ENCODE measurements at regions not wholly inside any gene's neighbourhood (a gene's known extent, or its start where the extent isn't known, plus 50 kb on each side); places are given as distances from the start of the nearest gene placed in this dataset.
"Not testable (repeated sequence)": the region's sequence is repeated elsewhere in the genome, so short reads cannot be mapped to it uniquely, and the experiment has no call there.

DNA sequence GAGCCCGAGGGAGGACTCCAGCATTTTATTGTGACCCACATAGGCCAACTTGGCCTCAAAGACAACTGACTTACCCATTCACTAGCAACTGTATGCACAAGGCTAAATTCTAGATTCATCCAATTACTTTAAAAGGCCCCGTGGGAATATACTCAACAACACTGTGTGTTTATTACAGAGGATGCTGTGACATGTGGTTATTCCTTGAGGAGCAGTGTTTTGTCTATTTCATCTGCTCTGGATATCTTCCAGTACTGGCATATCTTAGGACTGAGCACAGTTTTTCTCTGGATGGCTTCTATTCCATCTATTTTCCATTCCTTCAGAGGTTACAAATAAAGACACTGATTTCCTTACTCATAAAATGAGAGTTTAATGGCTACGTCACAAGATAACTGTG lies 87.2 kb upstream of the KRAS start:
- no peak for DNase-seq (ENCODE audit: low spot score)

- no peak for DNase-seq (ENCODE audit: low spot score)
These were observed 81.4 kb upstream of the KRAS start for GRCh38 chr12:25332143-25332542.

DNA sequence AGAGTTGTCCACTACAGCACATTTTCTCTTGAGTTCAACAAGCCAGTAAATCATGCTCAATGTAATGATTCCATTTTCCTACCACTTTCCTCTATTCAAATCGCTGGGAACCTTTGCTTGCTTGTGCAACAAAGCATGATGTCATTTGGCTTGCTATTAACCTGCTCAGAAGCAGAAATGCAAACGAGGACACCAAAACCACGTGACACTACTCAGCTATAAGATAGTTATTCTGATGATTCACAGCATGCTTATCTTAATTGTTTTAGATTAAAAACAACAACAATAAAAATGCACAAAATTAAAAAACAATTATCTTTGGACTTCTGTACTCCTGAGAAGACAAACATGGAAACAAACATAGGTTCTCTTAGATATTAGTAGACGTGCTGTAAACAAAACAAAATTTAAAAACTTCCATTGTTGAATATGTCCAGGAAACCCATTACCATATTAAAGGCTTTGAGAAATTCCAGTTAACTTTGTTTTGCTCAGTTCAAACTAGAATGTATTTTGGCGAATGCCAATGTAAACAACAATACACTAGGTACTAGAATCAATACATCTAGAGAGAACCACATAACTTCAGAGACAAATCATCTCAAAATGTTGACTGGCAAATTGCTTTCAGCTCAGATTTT lies 77.5 kb upstream of the KRAS start:
- DNase-seq (ENCODE audit: low spot score) = no peak

DNA sequence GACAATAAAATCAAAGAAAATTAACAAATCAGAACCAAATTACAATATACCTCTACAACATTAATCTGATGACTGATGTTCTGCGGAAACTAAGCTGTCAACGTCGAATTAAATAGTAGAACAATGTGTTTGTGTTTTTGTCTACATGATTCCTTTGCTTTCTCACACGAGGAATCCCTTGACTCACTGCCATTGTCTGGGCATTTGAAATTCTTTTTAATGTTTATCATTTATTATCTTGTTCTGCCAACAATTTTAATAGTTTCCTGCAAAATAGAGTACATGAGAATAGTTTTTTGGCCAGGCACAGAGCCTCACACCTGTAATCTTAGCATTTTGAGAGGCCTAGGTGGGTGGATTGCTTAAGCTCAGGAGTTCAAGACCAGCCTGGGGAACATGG lies 76.6 kb upstream of the KRAS start:
- DNase-seq (ENCODE audit: low spot score) = no peak

DNA sequence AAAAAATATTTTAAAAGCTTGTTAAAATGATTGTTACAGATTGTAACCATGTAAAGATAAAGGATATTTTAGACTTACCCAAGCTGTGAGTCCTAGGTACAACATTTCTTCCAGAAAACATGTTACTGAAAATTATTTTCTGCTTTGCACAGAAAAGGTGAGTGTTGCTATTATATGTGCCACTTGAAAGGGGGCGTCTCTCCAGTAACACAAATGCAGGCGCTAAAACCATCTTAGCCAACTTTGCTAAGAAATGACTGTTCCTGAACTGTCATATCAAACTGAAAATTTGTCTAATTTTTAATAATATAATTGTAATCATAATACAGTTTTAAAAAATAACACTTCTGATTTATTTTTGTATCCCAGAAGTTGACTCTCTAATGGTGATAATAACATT lies 75.6 kb upstream of the KRAS start:
- no peak for DNase-seq (ENCODE audit: low spot score)

DNA sequence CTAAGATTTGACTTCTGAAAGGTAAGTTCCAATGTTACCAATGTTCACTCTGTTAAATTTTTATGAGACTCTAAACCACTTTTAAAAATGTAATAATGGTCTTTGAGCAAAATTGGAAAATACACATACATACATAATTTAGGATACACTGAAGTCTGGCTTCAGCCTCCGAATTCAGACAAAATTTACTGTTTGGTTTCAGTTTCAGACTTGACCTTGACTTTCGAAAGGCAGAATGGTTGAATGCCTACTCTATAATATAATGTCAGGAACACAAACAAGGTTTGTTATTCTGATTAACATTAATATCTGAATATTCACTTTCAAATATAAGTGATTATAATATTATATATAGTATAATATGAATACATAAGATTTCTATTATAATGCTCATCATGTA lies 74.1 kb upstream of the KRAS start:
- no peak for DNase-seq (ENCODE audit: low spot score)

DNA sequence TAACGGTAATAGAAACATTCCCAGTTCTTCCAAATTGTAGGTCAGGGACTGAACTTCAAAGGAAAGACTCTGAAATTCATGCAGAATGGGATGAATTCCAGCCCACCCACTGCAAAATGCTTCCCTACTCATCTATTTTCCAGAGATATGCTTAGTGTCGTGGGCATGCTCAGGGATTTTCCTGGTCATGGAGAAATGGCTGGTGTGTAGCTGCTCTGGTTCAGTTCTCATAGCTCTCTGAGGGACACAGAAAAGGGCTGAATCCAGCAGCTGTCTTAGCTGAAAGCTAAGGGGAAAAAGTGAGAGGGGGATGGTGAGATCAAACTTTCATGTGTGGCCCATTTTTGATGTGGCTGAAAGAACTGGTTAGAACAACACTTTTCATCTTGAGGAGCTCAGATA lies 72.9 kb upstream of the KRAS start:
- DNase-seq (ENCODE audit: low spot score) = no peak

- DNase-seq (ENCODE audit: low spot score) = no peak
These were observed 72.3 kb upstream of the KRAS start for GRCh38 chr12:25322918-25323531.

DNA sequence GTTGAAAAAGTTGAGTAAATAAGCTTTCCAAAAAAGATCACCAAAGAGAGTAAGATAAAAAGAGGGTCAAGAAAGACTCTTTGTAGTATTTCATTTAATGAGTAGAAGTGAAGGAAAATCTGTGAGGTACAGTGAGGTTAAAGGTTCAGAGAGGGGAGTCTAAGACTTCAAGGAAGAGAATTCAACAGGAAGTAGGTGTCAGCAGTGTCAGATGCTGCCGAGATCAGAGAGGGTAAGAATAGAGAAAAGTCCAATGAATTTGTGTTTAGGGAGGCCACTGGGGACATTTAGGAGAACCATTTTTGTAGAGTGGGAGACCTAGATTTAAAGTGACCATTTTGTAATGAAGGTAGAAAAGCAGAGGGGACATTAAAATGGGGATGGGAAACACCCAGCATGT lies 71.6 kb upstream of the KRAS start:
- DNase-seq (ENCODE audit: low spot score) = no peak

DNA sequence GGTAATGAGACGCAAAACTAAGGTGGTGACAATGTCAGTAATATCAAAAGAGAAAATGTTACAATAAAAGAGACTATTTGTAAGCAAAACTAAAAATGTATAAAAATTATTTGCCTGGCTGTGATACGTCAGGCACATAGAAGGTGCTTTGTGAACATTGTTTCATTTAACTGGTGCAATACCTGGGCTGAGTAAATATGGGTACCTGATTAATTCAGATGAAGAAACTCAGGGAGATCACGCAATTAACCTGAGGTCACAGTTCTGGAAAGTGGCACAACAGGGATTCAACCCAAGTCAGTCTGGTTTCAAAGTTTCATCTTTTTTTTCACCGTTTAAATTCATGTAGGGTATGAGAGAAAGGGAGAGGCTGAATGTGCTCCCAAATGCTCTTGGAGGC lies 71.0 kb upstream of the KRAS start:
- no peak for DNase-seq (ENCODE audit: low spot score)

GRCh38 chr12:25320123-25321006 lies 69.6 kb upstream of the KRAS start:
- peak; percentile 2 for DNase-seq (ENCODE audit: low spot score)

DNA sequence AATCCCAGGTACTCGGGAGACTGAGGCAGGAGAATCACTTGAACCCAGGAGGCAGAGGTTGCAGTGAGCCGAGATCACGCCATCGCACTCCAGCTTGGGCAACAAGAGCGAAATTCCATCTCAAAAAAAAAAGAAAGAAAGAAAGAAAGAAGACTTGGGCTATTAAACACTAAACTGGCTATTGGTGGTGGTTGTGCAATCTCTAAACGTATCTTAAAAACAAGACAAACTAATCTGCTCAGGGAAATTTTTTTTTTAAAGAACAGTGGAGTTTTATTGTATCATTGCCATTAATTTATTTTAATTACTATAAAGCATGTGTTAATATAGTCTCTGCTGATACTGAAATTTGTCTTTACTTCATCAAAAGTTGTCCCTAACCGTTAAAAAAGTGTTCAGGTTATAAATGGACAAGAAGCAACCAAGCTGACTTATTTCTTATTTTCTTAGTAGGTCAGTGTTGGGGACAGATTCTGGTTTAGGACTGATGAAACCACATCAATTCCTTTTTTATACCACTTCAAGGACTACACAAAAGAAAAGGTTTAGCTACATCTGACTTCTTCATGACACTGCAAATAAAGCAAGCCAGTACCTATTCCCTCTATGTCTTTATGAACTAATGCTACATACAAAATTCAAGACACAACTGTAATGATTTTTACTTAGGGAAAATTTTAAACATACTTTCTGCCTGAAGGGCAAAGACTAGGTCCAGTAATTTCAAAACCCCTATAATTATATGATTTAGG lies 68.7 kb upstream of the KRAS start:
- no peak for DNase-seq (ENCODE audit: low spot score)

GRCh38 chr12:25317553-25317952 lies 66.8 kb upstream of the KRAS start:
- DNase-seq (ENCODE audit: low spot score) = no peak

DNA sequence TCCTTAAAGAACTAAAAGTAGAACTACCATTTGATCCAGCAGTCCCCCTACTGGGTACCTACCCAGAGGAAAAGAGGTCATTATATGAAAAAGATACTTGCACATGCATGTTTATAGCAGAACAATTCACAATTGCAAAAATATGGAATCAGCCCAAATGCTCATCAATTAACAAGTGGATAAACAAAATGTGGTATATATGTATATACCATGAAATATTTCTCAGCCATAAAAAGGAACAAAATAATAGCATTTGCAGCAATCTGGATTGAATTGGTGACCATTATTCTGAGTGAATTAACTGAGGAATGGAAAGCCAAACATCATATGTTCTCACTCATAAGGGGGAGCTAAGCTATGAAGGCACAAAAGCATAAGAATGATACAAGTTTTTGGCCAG lies 64.7 kb upstream of the KRAS start:
- no peak for DNase-seq (ENCODE audit: low spot score)

GRCh38 chr12:25313266-25313990 lies 62.7 kb upstream of the KRAS start:
- DNase-seq (ENCODE audit: low spot score) = not testable (repeated sequence)

GRCh38 chr12:25311506-25311905 lies 60.8 kb upstream of the KRAS start:
- no peak for DNase-seq (ENCODE audit: low spot score)

- DNase-seq (ENCODE audit: low spot score) = not testable (repeated sequence)
These were observed 59.3 kb upstream of the KRAS start for GRCh38 chr12:25310071-25310470.

GRCh38 chr12:25308756-25309155 lies 58.0 kb upstream of the KRAS start:
- DNase-seq (ENCODE audit: low spot score) = no peak

DNA sequence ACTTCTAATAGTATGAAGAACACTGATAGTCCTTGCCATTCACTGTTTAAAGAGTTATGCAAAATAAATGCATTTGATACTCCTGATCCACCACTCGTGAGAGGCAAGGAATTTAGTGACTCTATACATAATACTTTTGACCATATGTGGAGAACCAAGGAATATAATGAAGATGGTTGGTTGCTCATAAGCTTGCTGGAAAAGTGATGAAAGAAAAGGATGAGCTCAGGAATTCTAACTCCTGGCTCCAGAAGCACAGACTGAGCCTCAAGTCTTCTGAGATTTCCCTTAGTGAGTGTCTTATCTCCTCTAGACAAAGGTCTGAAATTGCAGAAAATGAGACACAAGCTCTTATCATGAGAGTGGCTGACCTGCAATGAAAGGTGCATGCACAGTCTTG lies 57.1 kb upstream of the KRAS start:
- DNase-seq (ENCODE audit: low spot score) = no peak

DNA sequence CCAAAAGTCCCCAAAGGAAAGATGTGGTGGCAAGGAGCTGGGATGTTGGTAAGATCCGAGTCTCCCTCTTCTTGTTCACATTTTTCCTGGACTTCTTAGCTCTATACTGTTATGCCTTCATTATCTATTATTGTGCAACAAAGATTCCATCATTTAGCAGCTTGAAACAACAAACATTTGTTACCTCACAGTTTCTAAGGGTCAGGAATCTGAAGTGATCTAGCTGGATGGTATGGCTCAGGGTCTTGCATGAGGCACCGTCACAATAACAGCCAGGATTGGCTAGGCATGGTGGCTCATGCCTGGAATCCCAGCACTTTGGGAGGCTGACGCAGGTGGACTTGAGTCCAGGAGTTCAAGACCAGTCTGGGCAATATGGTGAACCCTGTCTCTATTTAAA lies 51.1 kb upstream of the KRAS start:
- DNase-seq (ENCODE audit: low spot score) = no peak

All from globus pallidus (tissue), 1 donor.